OCI-LY1 (cell line): ENCODE measurements at regions not wholly inside any gene's neighbourhood (a gene's known extent, or its start where the extent isn't known, plus 50 kb on each side); places are given as distances from the start of the nearest gene placed in this dataset.

ENCODE experiments used
- H2AFZ ChIP-seq: fragments of 200-600 bp; sonication (generic), shearing (Covaris generic); 2 replicates; pipeline ENCODE4 v1.6.0; 2014; ENCODE audit warnings: antibody characterized with exemption, mild to moderate bottlenecking, low read length
- H3F3A ChIP-seq: fragments of 200-600 bp; sonication (generic), shearing (Covaris generic); 2 replicates; pipeline ENCODE4 v1.6.0; 2014; ENCODE audit warnings: mild to moderate bottlenecking, antibody characterized with exemption, low read length, moderate library complexity; ENCODE audit not compliant: insufficient read depth
- H3K27ac ChIP-seq: fragments of 200-600 bp; sonication (generic); 2 replicates; pipeline ENCODE4 v1.5.1; 2014; ENCODE audit warnings: low read length, mixed run types, mild to moderate bottlenecking, low read depth; ENCODE audit not compliant: poor library complexity, severe bottlenecking
- H3K27me3 ChIP-seq: fragments of 200-600 bp; sonication (generic); 2 replicates; pipeline ENCODE4 v1.6.0; 2014; ENCODE audit warnings: antibody characterized with exemption, mild to moderate bottlenecking, low read length, moderate library complexity; ENCODE audit not compliant: insufficient read depth
- H3K36me3 ChIP-seq: fragments of 200-600 bp; sonication (generic); 2 replicates; pipeline ENCODE4 v1.6.1; 2014; ENCODE audit warnings: mild to moderate bottlenecking, antibody characterized with exemption, low read length, moderate library complexity, mixed read lengths; ENCODE audit not compliant: insufficient read depth
- H3K4me1 ChIP-seq: fragments of 200-600 bp; sonication (generic); 2 replicates; pipeline ENCODE4 v1.5.1; 2014; ENCODE audit warnings: mild to moderate bottlenecking, low read length, moderate library complexity; ENCODE audit not compliant: insufficient read depth, severe bottlenecking
- H3K4me2 ChIP-seq: fragments of 200-600 bp; sonication (generic), shearing (Covaris generic); 2 replicates; pipeline ENCODE4 v1.6.1; 2014; ENCODE audit warnings: low read length
- H3K4me3 ChIP-seq: fragments of 200-600 bp; sonication (generic); 2 replicates; pipeline ENCODE4 v1.5.1; 2014; ENCODE audit warnings: low read length, low read depth, mild to moderate bottlenecking, mixed read lengths; ENCODE audit not compliant: poor library complexity, severe bottlenecking
- H3K79me2 ChIP-seq: fragments of 200-600 bp; shearing (Covaris generic); 2 replicates; pipeline ENCODE4 v1.6.1; 2016; ENCODE audit warnings: mixed run types, low read length, mixed read lengths; ENCODE audit not compliant: insufficient read depth
- H3K9ac ChIP-seq: fragments of 200-600 bp; sonication (generic), shearing (Covaris generic); 2 replicates; pipeline ENCODE4 v1.6.1; 2014; ENCODE audit warnings: mild to moderate bottlenecking, low read length, mixed read lengths
- H3K9me2 ChIP-seq: fragments of 200-600 bp; sonication (generic), shearing (Covaris generic); 2 replicates; pipeline ENCODE4 v1.6.1; 2014; ENCODE audit warnings: low read depth, mild to moderate bottlenecking, low read length, mixed read lengths
- H3K9me3 ChIP-seq: fragments of 200-600 bp; shearing (Covaris generic); 2 replicates; pipeline ENCODE4 v1.6.1; 2014; ENCODE audit warnings: low read length, mixed read lengths
- H4K20me1 ChIP-seq: fragments of 200-600 bp; sonication (generic), shearing (Covaris generic); 2 replicates; pipeline ENCODE4 v1.6.0; 2016; ENCODE audit warnings: mild to moderate bottlenecking, low read length; ENCODE audit not compliant: insufficient read depth
- CTCF ChIP-seq: fragments of 200-600 bp; sonication (generic), shearing (Covaris generic); IDR thresholded peaks from 2 replicates; pipeline ENCODE4 v1.5.1; 2017; ENCODE audit warnings: mild to moderate bottlenecking, antibody characterized with exemption, low read length, moderate library complexity, mixed read lengths
- EZH2 ChIP-seq: fragments of 200-600 bp; sonication (generic), shearing (Covaris generic); IDR thresholded peaks from 2 replicates; pipeline ENCODE4 v1.8.0; 2017; ENCODE audit warnings: borderline replicate concordance, mixed run types, mild to moderate bottlenecking, antibody characterized with exemption, low read length, moderate library complexity, mixed read lengths

GRCh38 chr22:34738661-34739400, 327.1 kb upstream of the ISX start:
- TF ChIP-seq CTCF = no peak
- no peak for TF ChIP-seq EZH2
- Histone ChIP-seq H3K9me2 (no peaks in the 10 kb centered on the region), H2AFZ (no peak overlapping the region), H3K9me3 (no peaks in the 10 kb centered on the region), H3F3A (no peaks in the 10 kb centered on the region), H3K9ac (no peak overlapping the region), H4K20me1 (no peaks in the 10 kb centered on the region), H3K27me3 (no peaks in the 10 kb centered on the region), H3K36me3 (no peaks in the 10 kb centered on the region), H3K4me2 (no peak overlapping the region), H3K4me3 (no peak overlapping the region), H3K4me1 (no peaks in the 10 kb centered on the region), H3K27ac (no peak overlapping the region), H3K79me2 (no peaks in the 10 kb centered on the region)

GRCh38 chr22:34743110-34743751, 322.7 kb upstream of the ISX start:
- no peak overlapping the region for H3K4me2 ChIP-seq
- H3K9me2 ChIP-seq = no peaks in the 10 kb centered on the region
- no peaks in the 10 kb centered on the region for H3F3A ChIP-seq
- H3K79me2 ChIP-seq = no peaks in the 10 kb centered on the region
- no peak overlapping the region for H3K9ac ChIP-seq
- TF ChIP-seq CTCF (no peak), EZH2 (no peak)
- H2AFZ ChIP-seq = no peak overlapping the region
- no peaks in the 10 kb centered on the region for H4K20me1 ChIP-seq
- H3K9me3 ChIP-seq = no peaks in the 10 kb centered on the region
- no peak overlapping the region for H3K4me3 ChIP-seq
- no peaks in the 10 kb centered on the region for H3K27me3 ChIP-seq
- no peak overlapping the region for H3K27ac ChIP-seq
- H3K4me1 ChIP-seq = no peaks in the 10 kb centered on the region
- H3K36me3 ChIP-seq = no peaks in the 10 kb centered on the region

GRCh38 chr22:34760276-34761008, 305.5 kb upstream of the ISX start:
- Histone ChIP-seq H3K9me2 (no peaks in the 10 kb centered on the region), H3F3A (no peaks in the 10 kb centered on the region), H3K27ac (no peak overlapping the region), H3K4me1 (no peaks in the 10 kb centered on the region), H3K9me3 (peaks cover 3% of the 10 kb centered on the region; the same call in 1 of the 2 replicates), H3K9ac (no peak overlapping the region), H3K4me3 (no peak overlapping the region), H4K20me1 (no peaks in the 10 kb centered on the region), H3K4me2 (no peak overlapping the region), H2AFZ (no peak overlapping the region), H3K27me3 (no peaks in the 10 kb centered on the region), H3K79me2 (no peaks in the 10 kb centered on the region), H3K36me3 (no peaks in the 10 kb centered on the region)
- TF ChIP-seq EZH2 (no peak), CTCF (no peak)
